Epithelial cell of proximal tubule (primary cell): ENCODE measurements at regions not wholly inside any gene's neighbourhood (a gene's known extent, or its start where the extent isn't known, plus 50 kb on each side); places are given as distances from the start of the nearest gene placed in this dataset.

ENCODE experiments used
- DNase-seq: peaks from one replicate; pipeline ENCODE4 v3.0.0-alpha.2; 2011; ENCODE audit warnings: low read depth
- H3K4me3 ChIP-seq: 2 replicates; pipeline ENCODE4 v1.5.1; 2011; ENCODE audit warnings: low read depth, mild to moderate bottlenecking, low read length
- CTCF ChIP-seq: conservative IDR thresholded peaks from 2 replicates; pipeline ENCODE4 v1.5.1; 2012; ENCODE audit warnings: low read depth, mild to moderate bottlenecking, low read length

GRCh38 chr10:88057720-88058119 is 194.3 kb downstream of the PTEN start:
- H3K4me3 ChIP-seq, result no peak overlapping the region
- no peak for TF ChIP-seq CTCF
- DNase-seq, result no peak

GRCh38 chr10:88058750-88059149 is 195.3 kb downstream of the PTEN start:
- H3K4me3 ChIP-seq, result no peak overlapping the region
- no peak for TF ChIP-seq CTCF
- no peak for DNase-seq

- no peak overlapping the region for H3K4me3 ChIP-seq
- no peak for DNase-seq
- TF ChIP-seq CTCF, result no peak
These were observed 195.8 kb downstream of the PTEN start for GRCh38 chr10:88059190-88059589.

- H3K4me3 ChIP-seq, result no peak overlapping the region
- TF ChIP-seq CTCF, result no peak
- no peak for DNase-seq
These were observed 197.3 kb downstream of the PTEN start for GRCh38 chr10:88060762-88061161.

- no peak overlapping the region for H3K4me3 ChIP-seq
- no peak for TF ChIP-seq CTCF
- DNase-seq, result no peak
These were observed 199.0 kb downstream of the PTEN start for GRCh38 chr10:88062385-88062784.

GRCh38 chr10:88062798-88063472 is 199.5 kb downstream of the PTEN start:
- no peak overlapping the region for H3K4me3 ChIP-seq
- no peak for DNase-seq
- TF ChIP-seq CTCF, result no peak

GRCh38 chr10:88063861-88064557 is 200.6 kb downstream of the PTEN start:
- TF ChIP-seq CTCF, result no peak
- no peak overlapping the region for H3K4me3 ChIP-seq
- no peak for DNase-seq
